BJ (cell line): ENCODE measurements at regions not wholly inside any gene's neighbourhood (a gene's known extent, or its start where the extent isn't known, plus 50 kb on each side); places are given as distances from the start of the nearest gene placed in this dataset. TPM values are rescaled to one million over a fixed set of nuclear protein-coding genes. Genes with fewer than 3 reads are reported as not detected.

Experiments
- CTCF ChIA-PET: fragments of 350-600 bp; formaldehyde crosslinking; extraction: SDS; loops from one replicate; lab custom pipeline; 2021; ENCODE audit warnings: antibody characterized with exemption, inconsistent platforms; lab: Yijun Ruan, JAX
- POLR2A ChIA-PET: fragments of 300-600 bp; sonication (Branson Sonifier 250); formaldehyde crosslinking; extraction: SDS; loops from one replicate; lab custom pipeline; 2021; ENCODE audit warnings: antibody characterized with exemption; lab: Charles Lee
- DNase-seq: peaks from one replicate; pipeline ENCODE4 v3.0.0-alpha.2; 2011; ENCODE audit warnings: low read depth
- H3K27me3 ChIP-seq: 2 replicates; pipeline ENCODE4 v1.6.0; 2011; ENCODE audit warnings: low read length; ENCODE audit not compliant: control insufficient read depth, insufficient read depth
- H3K36me3 ChIP-seq: 2 replicates; pipeline ENCODE4 v1.5.1; 2011; ENCODE audit warnings: low read length; ENCODE audit not compliant: control insufficient read depth, insufficient read depth
- H3K4me3 ChIP-seq: 2 replicates; pipeline ENCODE4 v1.5.1; 2011; ENCODE audit warnings: low read depth, mild to moderate bottlenecking, control low read depth, low read length
- small RNA-seq: library from RNA; depleted of rRNA; stranded (forward); fragments of <200 nt; gene quantifications from one replicate; pipeline ENCODE3, GENCODE V24; 2012; ENCODE audit warnings: low replicate concordance, low read depth; ENCODE audit not compliant: insufficient read length
- TF ChIP-seq, protein P1 (sequence below): IDR thresholded peaks from 2 replicates; pipeline ENCODE4 v1.5.1; 2011; ENCODE audit warnings: low read depth, mild to moderate bottlenecking, control low read depth, inconsistent platforms, low read length, moderate library complexity; ENCODE audit not compliant: insufficient read depth

DNA sequence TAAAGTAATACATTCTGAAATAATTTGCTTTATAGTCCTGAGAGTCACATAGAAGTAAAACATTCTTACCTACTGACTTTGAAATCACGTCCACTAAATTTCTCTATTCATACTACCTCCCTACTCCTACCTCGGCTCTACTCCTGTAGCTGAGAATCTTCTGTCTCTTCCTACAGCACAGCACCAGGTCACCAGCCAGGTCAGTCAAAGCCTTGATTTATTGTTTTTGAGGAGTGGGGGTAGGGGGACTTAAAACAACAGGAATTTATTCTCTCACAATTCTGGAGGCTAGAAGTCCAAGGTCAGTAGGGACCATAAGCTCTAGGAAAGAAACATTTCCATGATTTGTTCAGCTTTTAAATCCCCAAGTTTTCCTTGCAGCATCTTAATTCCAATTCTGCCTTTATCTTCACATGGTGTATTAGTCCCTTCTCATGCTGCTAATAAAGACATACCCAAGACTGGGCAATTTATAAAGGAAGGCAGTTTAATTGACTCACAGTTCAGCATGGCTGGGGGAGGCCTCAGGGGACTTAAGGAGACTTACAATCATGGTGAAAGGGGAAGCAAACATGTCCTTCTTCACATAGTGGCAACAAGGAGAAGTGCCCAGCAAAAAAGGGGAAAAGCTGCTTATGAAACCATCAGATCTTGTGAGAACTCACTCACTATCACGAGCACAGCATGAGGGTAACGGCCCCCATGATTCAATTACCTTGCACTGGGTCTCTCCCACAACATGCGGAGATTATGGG, 49.6 kb upstream of the CCNG1 start:
- TF ChIP-seq, protein P1, sequence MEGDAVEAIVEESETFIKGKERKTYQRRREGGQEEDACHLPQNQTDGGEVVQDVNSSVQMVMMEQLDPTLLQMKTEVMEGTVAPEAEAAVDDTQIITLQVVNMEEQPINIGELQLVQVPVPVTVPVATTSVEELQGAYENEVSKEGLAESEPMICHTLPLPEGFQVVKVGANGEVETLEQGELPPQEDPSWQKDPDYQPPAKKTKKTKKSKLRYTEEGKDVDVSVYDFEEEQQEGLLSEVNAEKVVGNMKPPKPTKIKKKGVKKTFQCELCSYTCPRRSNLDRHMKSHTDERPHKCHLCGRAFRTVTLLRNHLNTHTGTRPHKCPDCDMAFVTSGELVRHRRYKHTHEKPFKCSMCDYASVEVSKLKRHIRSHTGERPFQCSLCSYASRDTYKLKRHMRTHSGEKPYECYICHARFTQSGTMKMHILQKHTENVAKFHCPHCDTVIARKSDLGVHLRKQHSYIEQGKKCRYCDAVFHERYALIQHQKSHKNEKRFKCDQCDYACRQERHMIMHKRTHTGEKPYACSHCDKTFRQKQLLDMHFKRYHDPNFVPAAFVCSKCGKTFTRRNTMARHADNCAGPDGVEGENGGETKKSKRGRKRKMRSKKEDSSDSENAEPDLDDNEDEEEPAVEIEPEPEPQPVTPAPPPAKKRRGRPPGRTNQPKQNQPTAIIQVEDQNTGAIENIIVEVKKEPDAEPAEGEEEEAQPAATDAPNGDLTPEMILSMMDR = no peak
- CTCF ChIA-PET = interaction anchor here (1.0 kb wide), 1 partner anchor 21 kb away, joined by 4 read pairs; no protein-coding TSS in a partner anchor
- H3K4me3 ChIP-seq = no peak overlapping the region
- POLR2A ChIA-PET = no interaction called here
- no peak for DNase-seq
- H3K27me3 ChIP-seq = no peaks in the 10 kb centered on the region
- no peaks in the 10 kb centered on the region for H3K36me3 ChIP-seq

Small RNA genes lying in the stretch of these regions (small RNA-seq; reads per million reads assigned to genes)
- gene RNU6-164P = not detected
